Activated naive CD8-positive, alpha-beta T cell treated with anti-CD3 and anti-CD28 coated beads, Interleukin-2, amount 50 U/mL, for 24 hours (primary cell): ENCODE measurements at regions not wholly inside any gene's neighbourhood (a gene's known extent, or its start where the extent isn't known, plus 50 kb on each side); places are given as distances from the start of the nearest gene placed in this dataset.

Experiments
- ATAC-seq: fragments of 150-1000 bp; cut with Tn5 transposase; one replicate; pipeline ENCODE4 v1.10.0; 2021
- DNase-seq: peaks from one replicate; pipeline ENCODE4 v3.0.0; 2021
- H3K27ac Mint-ChIP-seq: one replicate; pipeline ENCODE4 v1.8.0; 2021; ENCODE audit warnings: mild to moderate bottlenecking, mixed read lengths
- H3K27me3 Mint-ChIP-seq: one replicate; pipeline ENCODE4 v1.8.0; 2021; ENCODE audit warnings: mixed read lengths
- H3K36me3 Mint-ChIP-seq: one replicate; pipeline ENCODE4 v1.8.0; 2021; ENCODE audit warnings: low read depth, mixed read lengths
- H3K4me1 Mint-ChIP-seq: one replicate; pipeline ENCODE4 v1.8.0; 2021; ENCODE audit warnings: mixed read lengths
- H3K4me3 Mint-ChIP-seq: one replicate; pipeline ENCODE4 v1.8.0; 2021; ENCODE audit warnings: mild to moderate bottlenecking, moderate library complexity, mixed read lengths
- H3K9me3 Mint-ChIP-seq: one replicate; pipeline ENCODE4 v1.8.0; 2021; ENCODE audit warnings: mixed read lengths

GRCh38 chr16:5438591-5438990, 341.0 kb upstream of the EEF2KMT start:
- no peaks in the 10 kb centered on the region for H3K4me1 Mint-ChIP-seq
- H3K27me3 Mint-ChIP-seq, result peaks cover 2% of the 10 kb centered on the region
- H3K4me3 Mint-ChIP-seq, result no peak overlapping the region
- H3K27ac Mint-ChIP-seq, result no peak overlapping the region
- peaks cover 19% of the 10 kb centered on the region for H3K9me3 Mint-ChIP-seq
- H3K36me3 Mint-ChIP-seq, result no peaks in the 10 kb centered on the region
- DNase-seq (no peak), ATAC-seq (no peak)

- Mint-ChIP-seq H3K4me1 (no peaks in the 10 kb centered on the region), H3K9me3 (peaks cover under 1% of the 10 kb centered on the region), H3K27me3 (no peaks in the 10 kb centered on the region), H3K4me3 (no peak overlapping the region), H3K27ac (no peak overlapping the region), H3K36me3 (no peaks in the 10 kb centered on the region)
- DNase-seq, result no peak
- ATAC-seq, result no peak
Measured at GRCh38 chr16:5433587-5433986, 336.0 kb upstream of the EEF2KMT start.

GRCh38 chr16:5432166-5432565, 334.6 kb upstream of the EEF2KMT start:
- Mint-ChIP-seq H3K27me3 (peaks cover 4% of the 10 kb centered on the region), H3K27ac (no peak overlapping the region), H3K4me1 (no peaks in the 10 kb centered on the region), H3K9me3 (no peaks in the 10 kb centered on the region), H3K36me3 (no peaks in the 10 kb centered on the region), H3K4me3 (no peak overlapping the region)
- ATAC-seq (no peak), DNase-seq (no peak)

GRCh38 chr16:5430598-5430997, 333.0 kb upstream of the EEF2KMT start:
- Mint-ChIP-seq H3K4me1 (no peaks in the 10 kb centered on the region), H3K4me3 (no peak overlapping the region), H3K27ac (no peak overlapping the region), H3K9me3 (no peaks in the 10 kb centered on the region), H3K36me3 (no peaks in the 10 kb centered on the region), H3K27me3 (peaks cover 4% of the 10 kb centered on the region)
- DNase-seq (no peak), ATAC-seq (no peak)

- Mint-ChIP-seq H3K27me3 (peaks cover 4% of the 10 kb centered on the region), H3K27ac (no peak overlapping the region), H3K9me3 (no peaks in the 10 kb centered on the region), H3K4me1 (no peaks in the 10 kb centered on the region), H3K4me3 (no peak overlapping the region), H3K36me3 (no peaks in the 10 kb centered on the region)
- ATAC-seq (no peak), DNase-seq (no peak)
Measured at GRCh38 chr16:5428932-5429331, 331.3 kb upstream of the EEF2KMT start.

- H3K36me3 Mint-ChIP-seq, result no peaks in the 10 kb centered on the region
- ATAC-seq (no peak), DNase-seq (no peak)
- no peaks in the 10 kb centered on the region for H3K9me3 Mint-ChIP-seq
- no peaks in the 10 kb centered on the region for H3K4me1 Mint-ChIP-seq
- no peak overlapping the region for H3K27ac Mint-ChIP-seq
- H3K27me3 Mint-ChIP-seq, result peaks cover 4% of the 10 kb centered on the region
- H3K4me3 Mint-ChIP-seq, result no peak overlapping the region
Measured at GRCh38 chr16:5427571-5427970, 330.0 kb upstream of the EEF2KMT start.

- Mint-ChIP-seq H3K9me3 (no peaks in the 10 kb centered on the region), H3K4me3 (no peak overlapping the region), H3K36me3 (no peaks in the 10 kb centered on the region), H3K27me3 (peaks cover 10% of the 10 kb centered on the region), H3K27ac (no peak overlapping the region), H3K4me1 (no peaks in the 10 kb centered on the region)
- DNase-seq (no peak), ATAC-seq (no peak)
Measured at GRCh38 chr16:5422643-5423496, 325.3 kb upstream of the EEF2KMT start.

- Mint-ChIP-seq H3K9me3 (no peaks in the 10 kb centered on the region), H3K4me3 (no peak overlapping the region), H3K36me3 (no peaks in the 10 kb centered on the region), H3K4me1 (no peaks in the 10 kb centered on the region), H3K27ac (no peak overlapping the region), H3K27me3 (peaks cover 6% of the 10 kb centered on the region)
- no peak for ATAC-seq
- DNase-seq, result no peak
Measured at GRCh38 chr16:5422047-5422446, 324.5 kb upstream of the EEF2KMT start.

- Mint-ChIP-seq H3K36me3 (no peaks in the 10 kb centered on the region), H3K27me3 (peaks cover 4% of the 10 kb centered on the region), H3K27ac (no peak overlapping the region), H3K4me3 (no peak overlapping the region), H3K4me1 (no peaks in the 10 kb centered on the region), H3K9me3 (peaks cover 3% of the 10 kb centered on the region)
- DNase-seq (no peak), ATAC-seq (no peak)
Measured at GRCh38 chr16:5416013-5416412, 318.4 kb upstream of the EEF2KMT start.

GRCh38 chr16:5415123-5415522, 317.5 kb upstream of the EEF2KMT start:
- Mint-ChIP-seq H3K4me3 (no peak overlapping the region), H3K9me3 (peaks cover 6% of the 10 kb centered on the region), H3K27ac (no peak overlapping the region), H3K27me3 (peaks cover 4% of the 10 kb centered on the region), H3K36me3 (no peaks in the 10 kb centered on the region), H3K4me1 (no peaks in the 10 kb centered on the region)
- DNase-seq (no peak), ATAC-seq (no peak)

GRCh38 chr16:5412731-5413130, 315.1 kb upstream of the EEF2KMT start:
- no peak overlapping the region for H3K4me3 Mint-ChIP-seq
- ATAC-seq (no peak), DNase-seq (no peak)
- H3K27me3 Mint-ChIP-seq, result no peaks in the 10 kb centered on the region
- peaks cover 6% of the 10 kb centered on the region for H3K9me3 Mint-ChIP-seq
- H3K36me3 Mint-ChIP-seq, result no peaks in the 10 kb centered on the region
- no peaks in the 10 kb centered on the region for H3K4me1 Mint-ChIP-seq
- H3K27ac Mint-ChIP-seq, result no peak overlapping the region

GRCh38 chr16:5398203-5398602, 300.6 kb upstream of the EEF2KMT start:
- no peak overlapping the region for H3K4me3 Mint-ChIP-seq
- H3K27ac Mint-ChIP-seq, result no peak overlapping the region
- no peaks in the 10 kb centered on the region for H3K9me3 Mint-ChIP-seq
- H3K36me3 Mint-ChIP-seq, result no peaks in the 10 kb centered on the region
- ATAC-seq, result no peak
- peaks cover 9% of the 10 kb centered on the region for H3K27me3 Mint-ChIP-seq
- no peak for DNase-seq
- H3K4me1 Mint-ChIP-seq, result no peaks in the 10 kb centered on the region

- no peaks in the 10 kb centered on the region for H3K9me3 Mint-ChIP-seq
- H3K4me3 Mint-ChIP-seq, result no peak overlapping the region
- no peak overlapping the region for H3K27ac Mint-ChIP-seq
- peaks cover 5% of the 10 kb centered on the region for H3K27me3 Mint-ChIP-seq
- H3K36me3 Mint-ChIP-seq, result no peaks in the 10 kb centered on the region
- DNase-seq (no peak), ATAC-seq (no peak)
- no peaks in the 10 kb centered on the region for H3K4me1 Mint-ChIP-seq
Measured at GRCh38 chr16:5396880-5397279, 299.3 kb upstream of the EEF2KMT start.

- H3K4me1 Mint-ChIP-seq, result no peaks in the 10 kb centered on the region
Measured at GRCh38 chr16:5393070-5393469, 295.5 kb upstream of the EEF2KMT start.

GRCh38 chr16:5386989-5387388, 289.4 kb upstream of the EEF2KMT start:
- no peaks in the 10 kb centered on the region for H3K27me3 Mint-ChIP-seq
- H3K36me3 Mint-ChIP-seq, result no peaks in the 10 kb centered on the region
- peaks cover 4% of the 10 kb centered on the region for H3K9me3 Mint-ChIP-seq
- H3K4me3 Mint-ChIP-seq, result no peak overlapping the region
- H3K4me1 Mint-ChIP-seq, result no peaks in the 10 kb centered on the region
- H3K27ac Mint-ChIP-seq, result no peak overlapping the region
- ATAC-seq, result no peak
- no peak for DNase-seq

More at GRCh38 chr16:5393070-5393469, 295.5 kb upstream of the EEF2KMT start:
- Mint-ChIP-seq H3K36me3 (no peaks in the 10 kb centered on the region), H3K9me3 (no peaks in the 10 kb centered on the region), H3K4me3 (no peak overlapping the region), H3K27me3 (peaks cover 3% of the 10 kb centered on the region), H3K27ac (no peak overlapping the region)
- ATAC-seq (no peak), DNase-seq (no peak)

- Mint-ChIP-seq H3K4me3 (no peak overlapping the region), H3K4me1 (no peaks in the 10 kb centered on the region), H3K27me3 (no peaks in the 10 kb centered on the region), H3K9me3 (peaks cover 4% of the 10 kb centered on the region), H3K27ac (no peak overlapping the region), H3K36me3 (no peaks in the 10 kb centered on the region)
- DNase-seq (no peak), ATAC-seq (no peak)
Measured at GRCh38 chr16:5385811-5386210, 288.2 kb upstream of the EEF2KMT start.
